GM19467 (cell line): ENCODE measurements at regions not wholly inside any gene's neighbourhood (a gene's known extent, or its start where the extent isn't known, plus 50 kb on each side); places are given as distances from the start of the nearest gene placed in this dataset.
"Not testable (repeated sequence)": the region's sequence is repeated elsewhere in the genome, so short reads cannot be mapped to it uniquely, and the experiment has no call there.

ENCODE experiments used
- ATAC-seq: cut with Tn5 transposase; IDR thresholded peaks from one replicate; pipeline ENCODE4 v1.9.1; 2021; ENCODE audit warnings: mild to moderate bottlenecking, moderate library complexity; ENCODE audit not compliant: unreplicated experiment

- ATAC-seq, result no peak
These were observed 368.6 kb upstream of the TENM3 start for GRCh38 chr4:181874602-181875001.

GRCh38 chr4:181877329-181877848 is 365.8 kb upstream of the TENM3 start:
- no peak for ATAC-seq

- no peak for ATAC-seq
These were observed 353.2 kb upstream of the TENM3 start for GRCh38 chr4:181890031-181890430.

GRCh38 chr4:181890911-181891310 is 352.3 kb upstream of the TENM3 start:
- no peak for ATAC-seq

- no peak for ATAC-seq
These were observed 346.6 kb upstream of the TENM3 start for GRCh38 chr4:181896614-181897013.

- ATAC-seq, result no peak
These were observed 345.3 kb upstream of the TENM3 start for GRCh38 chr4:181897935-181898334.

- ATAC-seq, result not testable (repeated sequence)
These were observed 340.8 kb upstream of the TENM3 start for GRCh38 chr4:181902404-181902803.

- no peak for ATAC-seq
These were observed 337.5 kb upstream of the TENM3 start for GRCh38 chr4:181905708-181906107.

GRCh38 chr4:181908168-181908567 is 335.0 kb upstream of the TENM3 start:
- no peak for ATAC-seq

GRCh38 chr4:181909368-181909767 is 333.8 kb upstream of the TENM3 start:
- no peak for ATAC-seq

- no peak for ATAC-seq
These were observed 331.8 kb upstream of the TENM3 start for GRCh38 chr4:181911420-181911819.

GRCh38 chr4:181933471-181933870 is 309.7 kb upstream of the TENM3 start:
- ATAC-seq, result no peak

- no peak for ATAC-seq
These were observed 304.6 kb upstream of the TENM3 start for GRCh38 chr4:181938631-181939030.

- no peak for ATAC-seq
These were observed 303.8 kb upstream of the TENM3 start for GRCh38 chr4:181939199-181939945.

- no peak for ATAC-seq
These were observed 298.7 kb upstream of the TENM3 start for GRCh38 chr4:181944527-181944926.

- ATAC-seq, result no peak
These were observed 296.3 kb upstream of the TENM3 start for GRCh38 chr4:181946902-181947301.

- ATAC-seq, result no peak
These were observed 294.3 kb upstream of the TENM3 start for GRCh38 chr4:181948839-181949382.

GRCh38 chr4:181949704-181950312 is 293.4 kb upstream of the TENM3 start:
- ATAC-seq, result no peak

- no peak for ATAC-seq
These were observed 292.7 kb upstream of the TENM3 start for GRCh38 chr4:181950372-181951127.

GRCh38 chr4:181951265-181951664 is 291.9 kb upstream of the TENM3 start:
- no peak for ATAC-seq

GRCh38 chr4:181952478-181952877 is 290.7 kb upstream of the TENM3 start:
- no peak for ATAC-seq
